Testis (tissue), 2 donors: ENCODE measurements at regions not wholly inside any gene's neighbourhood (a gene's known extent, or its start where the extent isn't known, plus 50 kb on each side); places are given as distances from the start of the nearest gene placed in this dataset.

Source experiments
- DNase-seq: peaks from one replicate; pipeline ENCODE4 v3.0.0-alpha.2; 2019
- H3K27ac ChIP-seq, 2 donors: fragments of 200-600 bp; sonication (generic); one replicate each; pipeline ENCODE4 v1.5.1; 2019
- H3K27me3 ChIP-seq: fragments of 200-600 bp; sonication (generic); one replicate; pipeline ENCODE4 v1.5.1; 2019
- H3K36me3 ChIP-seq: fragments of 200-600 bp; sonication (generic); one replicate; pipeline ENCODE4 v1.5.1; 2017; ENCODE audit warnings: low read depth; ENCODE audit errors: missing control alignments
- H3K4me1 ChIP-seq: fragments of 200-600 bp; sonication (generic); one replicate; pipeline ENCODE4 v1.5.1; 2019
- H3K4me3 ChIP-seq, 2 donors: fragments of 200-600 bp; sonication (generic); one replicate each; pipeline ENCODE4 v1.5.1; 2017 to 2019
- H3K9me3 ChIP-seq: fragments of 200-600 bp; sonication (generic); one replicate; pipeline ENCODE4 v1.5.1; 2017
- CTCF ChIP-seq, 3 experiments: fragments of 450-650 bp in 2 of 3; fragments of 200-600 bp in 1 of 3; sonication (generic) in 1 of 3; IDR thresholded peaks; one replicate each; pipeline ENCODE4 v1.5.1; 2016 to 2019; ENCODE audit warnings: antibody characterized with exemption in 3 of 3, mild to moderate bottlenecking in 2 of 3, moderate library complexity in 1 of 3
- POLR2A ChIP-seq: fragments of 450-650 bp; IDR thresholded peaks from one replicate; pipeline ENCODE4 v1.6.1; 2017; ENCODE audit warnings: antibody characterized with exemption, mild to moderate bottlenecking, moderate library complexity
- WGBS, 2 donors: methylation state at CpG; one replicate each; pipeline ENCODE4 v1.1.5; 2018; 5-methylcytosine and 5-hydroxymethylcytosine counted together
- intact Hi-C: fragments of 100-400 bp; cut with DNase I; formaldehyde crosslinking; loops from one replicate; pipeline ENCODE4 v1.15.1; 2023; ENCODE audit warnings: low total_unique reads

- Histone ChIP-seq H3K9me3 (no peaks in the 10 kb centered on the region), H3K27me3 (no peaks in the 10 kb centered on the region), H3K36me3 (no peaks in the 10 kb centered on the region), H3K4me1 (no peaks in the 10 kb centered on the region), H3K4me3 (no peak overlapping the region), H3K27ac (no peak overlapping the region)
- TF ChIP-seq POLR2A (no peak), CTCF (IDR thresholded peaks at IDR 0.05) (no peak)
- no peak for DNase-seq
- WGBS, 2 donors = 64 to 72% methylated on average over 6 of the region's 6 CpGs
- intact Hi-C loops = no loop called here
These were observed 201.6 kb downstream of the PRDM2 start for GRCh38 chr1:13901597-13901996.

GRCh38 chr1:13908128-13908527 lies 208.1 kb downstream of the PRDM2 start:
- no peaks in the 10 kb centered on the region for H3K4me1 ChIP-seq
- TF ChIP-seq POLR2A (no peak), CTCF (IDR thresholded peaks at IDR 0.05) (no peak)
- no peak for DNase-seq
- WGBS, 2 donors = 82 to 84% methylated on average over 3 of the region's 3 CpGs
- no peaks in the 10 kb centered on the region for H3K36me3 ChIP-seq
- H3K9me3 ChIP-seq = no peaks in the 10 kb centered on the region
- intact Hi-C loops = no loop called here
- H3K27me3 ChIP-seq = no peaks in the 10 kb centered on the region
- no peak overlapping the region for H3K27ac ChIP-seq
- no peak overlapping the region for H3K4me3 ChIP-seq

GRCh38 chr1:13911697-13912619 lies 212.0 kb downstream of the PRDM2 start:
- no peak for DNase-seq
- Histone ChIP-seq H3K27ac (no peak overlapping the region), H3K9me3 (no peaks in the 10 kb centered on the region), H3K27me3 (no peaks in the 10 kb centered on the region), H3K36me3 (no peaks in the 10 kb centered on the region), H3K4me1 (no peaks in the 10 kb centered on the region), H3K4me3 (no peak overlapping the region)
- intact Hi-C loops = no loop called here
- no peak for TF ChIP-seq POLR2A
- TF ChIP-seq CTCF (IDR thresholded peaks at IDR 0.05) = no peak
- WGBS, 2 donors = 94 to 97% methylated on average over 8 of the region's 8 CpGs

GRCh38 chr1:13913396-13913795 lies 213.4 kb downstream of the PRDM2 start:
- H3K36me3 ChIP-seq = no peaks in the 10 kb centered on the region
- H3K4me1 ChIP-seq = no peaks in the 10 kb centered on the region
- H3K4me3 ChIP-seq = no peak overlapping the region
- no peak for DNase-seq
- H3K9me3 ChIP-seq = no peaks in the 10 kb centered on the region
- no peak for TF ChIP-seq POLR2A
- TF ChIP-seq CTCF (IDR thresholded peaks at IDR 0.05) = no peak
- 67 to 81% methylated on average over 1 of the region's 1 CpG for WGBS, 2 donors
- intact Hi-C loops = no loop called here
- no peaks in the 10 kb centered on the region for H3K27me3 ChIP-seq
- no peak overlapping the region for H3K27ac ChIP-seq

GRCh38 chr1:13916530-13916929 lies 216.5 kb downstream of the PRDM2 start:
- no peak for DNase-seq
- 73 to 95% methylated on average over 2 to 3 of the region's 3 CpGs for WGBS, 2 donors
- TF ChIP-seq POLR2A (no peak), CTCF (IDR thresholded peaks at IDR 0.05) (no peak)
- Histone ChIP-seq H3K27me3 (no peaks in the 10 kb centered on the region), H3K4me3 (no peak overlapping the region), H3K9me3 (no peaks in the 10 kb centered on the region), H3K27ac (no peak overlapping the region), H3K36me3 (no peaks in the 10 kb centered on the region), H3K4me1 (no peaks in the 10 kb centered on the region)
- intact Hi-C loops = no loop called here
